ENCODE measurements at regions not wholly inside any gene's neighbourhood (a gene's known extent, or its start where the extent isn't known, plus 50 kb on each side); places are given as distances from the start of the nearest gene placed in this dataset.

- TF ChIP-seq RFX5 (IDR thresholded peaks at IDR 0.05; ENCODE audit: low read length) (no peak), GATA2 (CRISPR knock-in tag; IDR thresholded peaks at IDR 0.05) (no peak), JUND (IDR thresholded peaks at IDR 0.05) (no peak), CTCF (IDR thresholded peaks at IDR 0.05) (no peak), RXRA (IDR thresholded peaks at IDR 0.05; ENCODE audit: borderline replicate concordance, low read depth) (no peak), ZBTB33 (IDR thresholded peaks at IDR 0.05; ENCODE audit: borderline replicate concordance, low read depth) (no peak), SIN3A (IDR thresholded peaks at IDR 0.05; ENCODE audit: borderline replicate concordance, low read depth, low read length) (no peak), FOXJ3 (CRISPR knock-in tag; IDR thresholded peaks at IDR 0.05) (no peak), CHD2 (IDR thresholded peaks at IDR 0.05; ENCODE audit: low read length, partially characterized antibody) (no peak), USF1 (IDR thresholded peaks at IDR 0.05; ENCODE audit: borderline replicate concordance, low read depth) (no peak), RCOR1 (IDR thresholded peaks at IDR 0.05; ENCODE audit: low read length) (no peak), USF2 (IDR thresholded peaks at IDR 0.05; ENCODE audit: borderline replicate concordance, low read depth, low read length) (no peak)
- TF ChIP-seq, protein P1, sequence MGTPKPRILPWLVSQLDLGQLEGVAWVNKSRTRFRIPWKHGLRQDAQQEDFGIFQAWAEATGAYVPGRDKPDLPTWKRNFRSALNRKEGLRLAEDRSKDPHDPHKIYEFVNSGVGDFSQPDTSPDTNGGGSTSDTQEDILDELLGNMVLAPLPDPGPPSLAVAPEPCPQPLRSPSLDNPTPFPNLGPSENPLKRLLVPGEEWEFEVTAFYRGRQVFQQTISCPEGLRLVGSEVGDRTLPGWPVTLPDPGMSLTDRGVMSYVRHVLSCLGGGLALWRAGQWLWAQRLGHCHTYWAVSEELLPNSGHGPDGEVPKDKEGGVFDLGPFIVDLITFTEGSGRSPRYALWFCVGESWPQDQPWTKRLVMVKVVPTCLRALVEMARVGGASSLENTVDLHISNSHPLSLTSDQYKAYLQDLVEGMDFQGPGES (IDR thresholded peaks at IDR 0.05; ENCODE audit: low read depth, low read length): no peak
- TF ChIP-seq, protein P2, sequence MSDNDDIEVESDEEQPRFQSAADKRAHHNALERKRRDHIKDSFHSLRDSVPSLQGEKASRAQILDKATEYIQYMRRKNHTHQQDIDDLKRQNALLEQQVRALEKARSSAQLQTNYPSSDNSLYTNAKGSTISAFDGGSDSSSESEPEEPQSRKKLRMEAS (IDR thresholded peaks at IDR 0.05; ENCODE audit: low read depth): no peak
These were observed 114.8 kb downstream of the KDR start for GRCh38 chr4:55010550-55010949.
